Astrocyte of the cerebellum (primary cell): ENCODE measurements at regions not wholly inside any gene's neighbourhood (a gene's known extent, or its start where the extent isn't known, plus 50 kb on each side); places are given as distances from the start of the nearest gene placed in this dataset.

Experiments used
- DNase-seq: peaks from one replicate; pipeline ENCODE4 v3.0.0-alpha.2; 2011; ENCODE audit warnings: low read depth
- H3K4me3 ChIP-seq: 2 replicates; pipeline ENCODE4 v1.5.1; 2011; ENCODE audit warnings: mild to moderate bottlenecking, low read depth, low read length, moderate library complexity
- CTCF ChIP-seq: IDR thresholded peaks from 2 replicates; pipeline ENCODE4 v1.5.1; 2012; ENCODE audit warnings: low read length, low read depth, moderate library complexity, mild to moderate bottlenecking; ENCODE audit errors: missing control alignments
- in situ Hi-C: cut with HindIII; loops from 2 replicates; pipeline ENCODE4 v1.10.0; 2017; ENCODE audit warnings: low sequenced_read_pairs

DNA sequence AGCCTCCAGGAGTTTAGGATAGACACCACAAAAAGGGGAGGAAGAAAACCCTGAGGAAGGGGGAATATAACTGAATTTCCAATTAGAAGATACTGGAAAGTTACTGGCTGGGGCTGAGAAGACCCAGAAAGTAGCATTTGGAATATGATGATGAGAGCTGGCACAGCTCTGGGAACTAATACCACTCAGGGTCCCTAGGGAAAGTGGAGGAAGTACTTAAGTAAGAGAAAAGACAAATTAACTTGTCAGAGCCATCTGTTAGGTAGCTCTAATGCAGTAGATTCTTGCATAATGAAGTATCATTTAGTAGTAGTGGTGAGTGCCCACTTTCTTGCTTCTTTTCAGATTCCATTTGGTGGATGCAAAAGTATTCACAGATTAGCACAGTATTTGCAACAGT, 90.8 kb upstream of the TSPAN5 start:
- TF ChIP-seq CTCF = no peak
- H3K4me3 ChIP-seq = no peak overlapping the region
- in situ Hi-C loops = no loop called here
- no peak for DNase-seq

GRCh38 chr4:98748609-98749008, 90.2 kb upstream of the TSPAN5 start:
- no peak for DNase-seq
- in situ Hi-C loops = no loop called here
- H3K4me3 ChIP-seq = no peak overlapping the region
- TF ChIP-seq CTCF = no peak

DNA sequence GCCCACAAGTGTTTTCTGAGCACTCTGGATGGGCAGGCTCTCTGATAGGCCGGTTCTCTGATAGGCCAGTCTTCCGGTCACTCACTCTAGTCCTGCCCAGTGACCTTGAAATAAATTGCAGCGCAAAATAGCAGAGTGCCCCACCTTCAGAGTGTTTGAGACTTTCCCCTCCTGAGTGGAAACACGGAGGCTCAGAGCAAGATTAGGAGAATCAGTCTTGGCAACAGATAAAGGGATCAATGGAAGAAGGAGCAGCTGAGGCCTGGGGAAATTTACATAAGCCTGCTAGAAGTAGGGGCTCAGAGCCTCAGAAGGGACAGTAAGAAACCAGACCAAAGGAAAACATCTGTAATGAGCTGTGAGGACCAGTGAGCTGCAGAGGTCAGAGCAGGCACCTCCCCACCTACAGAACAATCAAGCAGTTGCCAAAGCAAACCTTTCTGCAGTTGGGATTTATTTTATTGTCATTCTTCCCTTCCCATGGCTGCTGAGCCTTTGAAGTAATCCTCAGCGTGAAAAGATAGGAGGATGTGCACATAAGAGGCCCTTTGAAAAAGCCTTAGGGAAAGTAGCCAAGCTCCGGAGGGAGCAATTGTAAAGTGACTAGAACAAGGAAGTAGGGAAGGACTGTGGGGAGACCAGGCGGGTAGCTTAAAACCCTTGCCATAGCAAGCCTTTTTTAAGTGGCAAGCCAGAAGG, 89.1 kb upstream of the TSPAN5 start:
- H3K4me3 ChIP-seq = no peak overlapping the region
- DNase-seq = no peak
- in situ Hi-C loops = no loop called here
- no peak for TF ChIP-seq CTCF

DNA sequence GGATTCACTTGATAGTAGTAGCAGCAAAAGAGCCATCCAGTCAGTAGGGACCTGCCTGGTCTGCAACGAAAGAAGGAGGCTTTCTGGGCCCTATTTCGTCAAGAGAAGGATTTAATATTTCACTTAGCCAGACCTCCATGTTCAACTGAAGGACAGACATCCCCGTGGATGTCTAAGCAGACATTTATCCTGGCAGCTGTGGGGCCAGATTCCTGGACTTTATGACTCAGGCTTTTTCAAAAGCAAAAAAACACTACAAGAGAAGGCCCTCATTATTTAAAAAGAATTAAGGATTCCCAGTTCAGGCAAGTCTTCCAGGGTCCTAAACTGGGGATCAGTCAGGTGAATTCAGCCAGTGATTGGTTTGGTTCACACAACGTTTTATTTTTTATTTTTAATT, 88.5 kb upstream of the TSPAN5 start:
- in situ Hi-C loops = no loop called here
- no peak for TF ChIP-seq CTCF
- H3K4me3 ChIP-seq = no peak overlapping the region
- DNase-seq = no peak

DNA sequence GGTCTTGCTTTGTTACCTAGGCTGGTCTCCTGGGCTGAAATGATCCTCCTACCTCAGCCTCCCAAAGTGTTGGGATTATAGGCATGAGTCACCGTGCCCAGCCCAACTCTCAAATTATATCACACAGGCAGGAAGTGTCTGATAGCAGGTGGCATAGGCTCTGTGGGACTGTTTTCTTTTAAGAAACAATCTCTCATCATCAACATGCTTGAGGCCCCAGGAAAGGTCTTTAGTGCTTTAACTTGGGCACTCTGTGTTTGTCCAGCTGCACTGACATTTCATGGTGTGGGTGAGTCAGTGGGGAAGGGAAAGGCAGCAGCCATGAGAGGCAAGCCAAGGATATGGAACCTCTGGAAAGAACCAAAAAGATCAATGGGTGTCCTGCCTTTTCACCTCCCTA, 88.1 kb upstream of the TSPAN5 start:
- H3K4me3 ChIP-seq = no peak overlapping the region
- in situ Hi-C loops = no loop called here
- DNase-seq = no peak
- TF ChIP-seq CTCF = no peak

GRCh38 chr4:98745366-98745765, 87.0 kb upstream of the TSPAN5 start:
- no peak for TF ChIP-seq CTCF
- DNase-seq = no peak
- no peak overlapping the region for H3K4me3 ChIP-seq
- in situ Hi-C loops = no loop called here
